ENCODE measurements at regions not wholly inside any gene's neighbourhood (a gene's known extent, or its start where the extent isn't known, plus 50 kb on each side); places are given as distances from the start of the nearest gene placed in this dataset.

DNA sequence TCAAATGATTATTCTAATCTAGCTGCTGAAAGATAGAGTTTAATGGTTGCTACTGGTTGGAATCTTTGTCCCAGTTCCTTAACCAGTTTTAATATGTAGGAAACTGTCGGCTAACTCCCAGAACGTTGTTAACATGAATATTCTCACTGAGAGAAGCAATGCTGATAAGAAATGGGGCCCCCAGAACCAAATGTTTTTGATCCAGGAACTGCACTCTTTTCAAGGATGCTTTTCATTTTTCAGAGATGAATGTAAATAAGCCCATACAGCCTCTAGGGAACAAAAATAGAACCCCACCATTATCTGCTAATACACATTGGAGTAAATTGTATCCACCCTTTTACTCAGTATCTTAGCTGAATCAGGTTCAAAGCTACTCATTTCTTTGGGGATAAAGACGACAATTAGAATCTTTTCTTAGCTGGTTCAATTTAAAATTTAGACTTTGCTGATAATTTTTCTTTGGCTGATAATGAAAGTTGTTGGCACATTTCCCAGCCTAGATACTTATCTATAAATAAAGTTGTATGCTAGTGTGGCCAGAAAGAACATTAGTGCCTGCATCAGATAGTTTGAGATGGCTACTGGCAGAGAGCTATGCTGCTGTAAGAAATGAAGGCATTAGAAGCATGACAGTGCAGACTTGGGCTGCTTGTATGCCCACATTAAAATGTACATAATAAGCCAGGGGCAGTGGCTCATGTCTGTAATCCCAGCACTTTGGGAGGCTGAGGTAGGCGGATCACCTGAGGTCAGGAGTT is 323.3 kb upstream of the PDGFD start:
- H4K91ac ChIP-seq (ENCODE audit: low read depth, low read length) = no peak overlapping the region
- no peak for DNase-seq
- H3K14ac ChIP-seq (ENCODE audit: low read length) = no peak overlapping the region
- no peak overlapping the region for H2BK5ac ChIP-seq (ENCODE audit: low read depth, low read length, poor library complexity)
- no peak overlapping the region for H2AK5ac ChIP-seq (ENCODE audit: low read length)
- H3K23ac ChIP-seq (ENCODE audit: low read length) = no peak overlapping the region
- H3K4me2 ChIP-seq (ENCODE audit: low read length) = no peak overlapping the region
- H3K4me3 ChIP-seq (ENCODE audit: low read depth, low read length) = no peak overlapping the region
- WGBS (ENCODE audit: extremely low coverage, insufficient coverage, insufficient read length) = no CpG with 5 or more reads among the region's 4 CpGs
- H2BK120ac ChIP-seq (ENCODE audit: insufficient read depth, low read length, poor library complexity) = no peak overlapping the region
- H3K79me1 ChIP-seq (ENCODE audit: low read length) = no peaks in the 10 kb centered on the region
- no peaks in the 10 kb centered on the region for H3K4me1 ChIP-seq (ENCODE audit: control insufficient read depth in 1 of 2, insufficient read depth in 2 of 2, low read length in 2 of 2)
- H2AFZ ChIP-seq (ENCODE audit: insufficient read depth, low read length, poor library complexity) = no peak overlapping the region
- no peak overlapping the region for H2BK12ac ChIP-seq (ENCODE audit: low read length)
- H3K36me3 ChIP-seq (ENCODE audit: control insufficient read depth in 1 of 2, insufficient read depth in 2 of 2, low read length in 2 of 2) = no peaks in the 10 kb centered on the region
- no peak overlapping the region for H3K4ac ChIP-seq (ENCODE audit: low read depth, low read length)
- no peak overlapping the region for H3K9ac ChIP-seq (ENCODE audit: low read length)
- H4K8ac ChIP-seq (ENCODE audit: low read depth, low read length) = no peak overlapping the region
- H4K12ac ChIP-seq (ENCODE audit: low read depth, low read length) = no peak overlapping the region
- no peaks in the 10 kb centered on the region for H3K79me2 ChIP-seq (ENCODE audit: control insufficient read depth, insufficient read depth, low read length, poor library complexity)
- no peaks in the 10 kb centered on the region for H3K27me3 ChIP-seq (ENCODE audit: insufficient read depth, low read length)
- no peak overlapping the region for H3K18ac ChIP-seq (ENCODE audit: low read length)
- peaks cover 4% of the 10 kb centered on the region for H3K9me3 ChIP-seq (ENCODE audit: insufficient read depth, low read depth, low read length)
- no peak overlapping the region for H3K27ac ChIP-seq (ENCODE audit: low read depth, low read length)

DNA sequence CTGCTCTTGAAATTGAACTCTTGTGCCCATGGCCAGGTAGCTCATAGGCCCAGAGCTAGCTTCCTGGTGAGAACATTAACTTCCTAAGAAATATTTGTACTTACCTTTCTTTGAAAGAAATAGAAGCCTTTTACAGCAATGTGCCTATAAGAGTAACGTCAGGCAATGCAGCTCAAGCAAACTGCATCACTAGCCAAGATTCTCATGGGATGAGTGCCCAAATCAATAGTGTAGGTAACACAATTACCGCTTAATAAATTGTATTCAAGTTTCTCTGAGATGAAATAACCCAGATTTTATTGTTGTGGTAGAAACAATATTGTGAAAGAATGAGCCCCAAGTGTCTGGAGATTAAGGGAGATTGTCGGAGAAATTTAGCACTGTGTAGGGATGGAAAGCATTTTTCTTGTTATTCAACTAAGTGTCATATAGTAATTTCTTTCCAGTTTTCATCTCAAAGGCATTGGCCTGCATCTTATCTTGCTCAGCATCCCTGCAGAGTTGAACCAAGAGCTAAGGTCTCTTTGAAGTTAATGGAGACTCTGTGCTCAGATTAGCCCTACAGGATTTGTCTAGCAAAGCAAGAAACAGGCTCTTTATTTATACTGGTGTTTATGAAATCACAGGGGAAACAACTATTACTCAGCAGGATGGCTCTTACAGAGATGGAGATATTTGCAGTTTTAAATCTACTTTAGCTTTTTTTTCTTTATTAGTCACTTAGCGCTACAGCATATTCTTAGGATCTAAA is 321.0 kb upstream of the PDGFD start:
- WGBS (ENCODE audit: extremely low coverage, insufficient coverage, insufficient read length) = no CpG with 5 or more reads among the region's 4 CpGs
- H3K79me2 ChIP-seq (ENCODE audit: control insufficient read depth, insufficient read depth, low read length, poor library complexity) = no peaks in the 10 kb centered on the region

DNA sequence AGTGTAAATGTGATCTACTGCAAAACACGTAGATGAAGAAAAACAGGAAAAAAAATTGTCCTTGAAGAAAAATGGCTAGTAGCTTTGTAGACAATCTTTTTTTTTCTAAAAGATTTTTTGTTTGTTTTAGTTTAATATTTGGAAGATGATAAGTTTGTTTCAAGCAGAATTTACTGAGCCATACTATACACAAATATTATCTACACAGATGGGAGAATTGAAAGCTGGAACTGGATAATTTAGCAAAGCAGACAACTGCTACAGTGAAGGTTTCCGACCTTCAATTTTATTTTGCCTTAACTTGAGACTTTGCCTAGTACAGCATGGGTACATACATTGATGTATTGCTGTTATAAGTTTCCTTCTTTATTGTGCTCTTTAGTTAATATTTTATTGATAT is 313.0 kb upstream of the PDGFD start:
- Histone ChIP-seq H3K9me3 (ENCODE audit: insufficient read depth, low read depth, low read length) (no peaks in the 10 kb centered on the region), H2BK5ac (ENCODE audit: low read depth, low read length, poor library complexity) (no peak overlapping the region), H3K27ac (ENCODE audit: low read depth, low read length) (no peak overlapping the region), H3K9ac (ENCODE audit: low read length) (no peak overlapping the region), H3K4ac (ENCODE audit: low read depth, low read length) (no peak overlapping the region), H3K14ac (ENCODE audit: low read length) (no peak overlapping the region), H3K23ac (ENCODE audit: low read length) (no peak overlapping the region), H3K4me1 (ENCODE audit: control insufficient read depth in 1 of 2, insufficient read depth in 2 of 2, low read length in 2 of 2) (no peaks in the 10 kb centered on the region), H3K79me1 (ENCODE audit: low read length) (no peaks in the 10 kb centered on the region), H3K4me3 (ENCODE audit: low read depth, low read length) (no peak overlapping the region), H3K27me3 (ENCODE audit: insufficient read depth, low read length) (no peaks in the 10 kb centered on the region), H4K8ac (ENCODE audit: low read depth, low read length) (no peak overlapping the region), H4K91ac (ENCODE audit: low read depth, low read length) (no peak overlapping the region), H3K79me2 (ENCODE audit: control insufficient read depth, insufficient read depth, low read length, poor library complexity) (no peaks in the 10 kb centered on the region), H2AFZ (ENCODE audit: insufficient read depth, low read length, poor library complexity) (no peak overlapping the region), H2BK120ac (ENCODE audit: insufficient read depth, low read length, poor library complexity) (no peak overlapping the region), H3K18ac (ENCODE audit: low read length) (no peak overlapping the region), H3K36me3 (ENCODE audit: control insufficient read depth in 1 of 2, insufficient read depth in 2 of 2, low read length in 2 of 2) (no peaks in the 10 kb centered on the region), H2AK5ac (ENCODE audit: low read length) (no peak overlapping the region), H2BK12ac (ENCODE audit: low read length) (no peak overlapping the region), H3K4me2 (ENCODE audit: low read length) (no peak overlapping the region), H4K12ac (ENCODE audit: low read depth, low read length) (no peak overlapping the region)
- no peak for DNase-seq
- WGBS (ENCODE audit: extremely low coverage, insufficient coverage, insufficient read length) = no CpG with 5 or more reads among the region's 2 CpGs

More for the DNA sequence above, 321.0 kb upstream of the PDGFD start:
- no peak overlapping the region for H2BK120ac ChIP-seq (ENCODE audit: insufficient read depth, low read length, poor library complexity)
- H4K12ac ChIP-seq (ENCODE audit: low read depth, low read length) = no peak overlapping the region
- H3K18ac ChIP-seq (ENCODE audit: low read length) = no peak overlapping the region
- H3K27me3 ChIP-seq (ENCODE audit: insufficient read depth, low read length) = no peaks in the 10 kb centered on the region
- no peak for DNase-seq
- H3K4ac ChIP-seq (ENCODE audit: low read depth, low read length) = no peak overlapping the region
- no peak overlapping the region for H2AFZ ChIP-seq (ENCODE audit: insufficient read depth, low read length, poor library complexity)
- H4K91ac ChIP-seq (ENCODE audit: low read depth, low read length) = no peak overlapping the region
- no peak overlapping the region for H2BK12ac ChIP-seq (ENCODE audit: low read length)
- H3K36me3 ChIP-seq (ENCODE audit: control insufficient read depth in 1 of 2, insufficient read depth in 2 of 2, low read length in 2 of 2) = no peaks in the 10 kb centered on the region
- no peaks in the 10 kb centered on the region for H3K79me1 ChIP-seq (ENCODE audit: low read length)
- no peak overlapping the region for H3K9ac ChIP-seq (ENCODE audit: low read length)
- no peak overlapping the region for H3K27ac ChIP-seq (ENCODE audit: low read depth, low read length)
- no peaks in the 10 kb centered on the region for H3K4me1 ChIP-seq (ENCODE audit: control insufficient read depth in 1 of 2, insufficient read depth in 2 of 2, low read length in 2 of 2)
- H3K9me3 ChIP-seq (ENCODE audit: insufficient read depth, low read depth, low read length) = no peaks in the 10 kb centered on the region
- H3K4me3 ChIP-seq (ENCODE audit: low read depth, low read length) = no peak overlapping the region
- H2AK5ac ChIP-seq (ENCODE audit: low read length) = no peak overlapping the region
- no peak overlapping the region for H3K23ac ChIP-seq (ENCODE audit: low read length)
- no peak overlapping the region for H4K8ac ChIP-seq (ENCODE audit: low read depth, low read length)
- H3K4me2 ChIP-seq (ENCODE audit: low read length) = no peak overlapping the region
- H2BK5ac ChIP-seq (ENCODE audit: low read depth, low read length, poor library complexity) = no peak overlapping the region
- no peak overlapping the region for H3K14ac ChIP-seq (ENCODE audit: low read length)

DNA sequence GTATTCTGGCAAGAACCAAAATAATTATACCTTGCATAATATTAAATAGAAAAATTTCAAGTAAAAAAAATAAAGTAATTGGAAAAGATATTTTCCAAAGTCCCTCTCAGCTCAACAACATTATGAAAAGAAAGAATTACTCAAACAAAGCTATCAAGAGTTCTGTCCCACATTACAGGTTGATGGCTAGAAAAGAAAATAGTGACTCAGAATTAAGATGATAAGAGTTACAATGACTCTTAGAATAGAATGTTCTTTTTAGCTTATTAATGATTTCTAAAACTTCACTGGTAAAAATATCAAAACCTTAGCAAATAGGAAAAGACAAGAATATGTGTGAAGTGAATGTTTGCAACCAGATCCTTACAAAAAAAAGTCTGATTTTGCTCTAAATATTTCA is 312.5 kb upstream of the PDGFD start:
- no peak overlapping the region for H4K12ac ChIP-seq (ENCODE audit: low read depth, low read length)
- no peaks in the 10 kb centered on the region for H3K36me3 ChIP-seq (ENCODE audit: control insufficient read depth in 1 of 2, insufficient read depth in 2 of 2, low read length in 2 of 2)
- no peaks in the 10 kb centered on the region for H3K79me2 ChIP-seq (ENCODE audit: control insufficient read depth, insufficient read depth, low read length, poor library complexity)
- no peak overlapping the region for H3K9ac ChIP-seq (ENCODE audit: low read length)
- no peak for DNase-seq
- no peak overlapping the region for H2BK5ac ChIP-seq (ENCODE audit: low read depth, low read length, poor library complexity)
- no peak overlapping the region for H3K18ac ChIP-seq (ENCODE audit: low read length)
- no peaks in the 10 kb centered on the region for H3K9me3 ChIP-seq (ENCODE audit: insufficient read depth, low read depth, low read length)
- H2AFZ ChIP-seq (ENCODE audit: insufficient read depth, low read length, poor library complexity) = no peak overlapping the region
- H3K14ac ChIP-seq (ENCODE audit: low read length) = no peak overlapping the region
- no peak overlapping the region for H2BK12ac ChIP-seq (ENCODE audit: low read length)
- H3K4me1 ChIP-seq (ENCODE audit: control insufficient read depth in 1 of 2, insufficient read depth in 2 of 2, low read length in 2 of 2) = no peaks in the 10 kb centered on the region
- no peak overlapping the region for H3K4ac ChIP-seq (ENCODE audit: low read depth, low read length)
- H4K8ac ChIP-seq (ENCODE audit: low read depth, low read length) = no peak overlapping the region
- H3K79me1 ChIP-seq (ENCODE audit: low read length) = no peaks in the 10 kb centered on the region
- no peak overlapping the region for H3K27ac ChIP-seq (ENCODE audit: low read depth, low read length)
- no peak overlapping the region for H3K4me3 ChIP-seq (ENCODE audit: low read depth, low read length)
- no peak overlapping the region for H2AK5ac ChIP-seq (ENCODE audit: low read length)
- no peaks in the 10 kb centered on the region for H3K27me3 ChIP-seq (ENCODE audit: insufficient read depth, low read length)
- H3K4me2 ChIP-seq (ENCODE audit: low read length) = no peak overlapping the region
- H3K23ac ChIP-seq (ENCODE audit: low read length) = no peak overlapping the region
- no peak overlapping the region for H2BK120ac ChIP-seq (ENCODE audit: insufficient read depth, low read length, poor library complexity)
- H4K91ac ChIP-seq (ENCODE audit: low read depth, low read length) = no peak overlapping the region

Measured in trophoblast cell (in vitro differentiated cells and primary cell).